ENCODE measurements at regions not wholly inside any gene's neighbourhood (a gene's known extent, or its start where the extent isn't known, plus 50 kb on each side); places are given as distances from the start of the nearest gene placed in this dataset.

GRCh38 chr9:80811656-80812055 is 877.7 kb downstream of the TLE1 start:
- CTCF ChIA-PET, result no interaction called here
- no peak overlapping the region for H3K4me2 ChIP-seq (ENCODE audit: insufficient read depth, low read length)
- intact Hi-C loops (cut with micrococcal nuclease) (no loop called here), dilution Hi-C loops (cut with MboI; ENCODE audit: extremely low pct_ligation_motif_present, low sequenced_read_pairs) (no loop called here)
- H3K4me1 ChIP-seq (ENCODE audit: control insufficient read depth, extremely low read depth, insufficient read depth, low read length), result no peaks in the 10 kb centered on the region
- no peaks in the 10 kb centered on the region for H3K79me2 ChIP-seq (ENCODE audit: control insufficient read depth, insufficient read depth, low read length)
- H3K27me3 ChIP-seq (ENCODE audit: control insufficient read depth in 2 of 2, insufficient read depth in 2 of 2, low read length in 2 of 2), result no peaks in the 10 kb centered on the region
- H3K9ac ChIP-seq (replicated peaks; ENCODE audit: extremely low read depth, insufficient read depth, low read length), result no peak overlapping the region
- H3K9me1 ChIP-seq (replicated peaks; ENCODE audit: control insufficient read depth, extremely low read depth, insufficient read depth, low read length), result no peaks in the 10 kb centered on the region
- H2AFZ ChIP-seq (ENCODE audit: low read depth, low read length), result no peak overlapping the region
- no peaks in the 10 kb centered on the region for H3K36me3 ChIP-seq (ENCODE audit: control insufficient read depth in 2 of 2, extremely low read depth in 1 of 2, insufficient read depth in 2 of 2, low read length in 2 of 2)
- no peaks in the 10 kb centered on the region for H4K20me1 ChIP-seq (replicated peaks; ENCODE audit: control insufficient read depth, extremely low read depth, insufficient read depth, low read length)
- TF ChIP-seq CTCF (IDR thresholded peaks at IDR 0.05; ENCODE audit: extremely low read depth in 1 of 2, insufficient read depth in 1 of 2, low read depth in 1 of 2, low read length in 2 of 2) (no peak), MAX (IDR thresholded peaks at IDR 0.05; ENCODE audit: insufficient read depth, insufficient read length) (no peak), JUN (IDR thresholded peaks at IDR 0.05; ENCODE audit: borderline replicate concordance, insufficient read depth, insufficient read length, low read depth) (no peak), POLR2A (IDR thresholded peaks at IDR 0.05; ENCODE audit: low read depth, low read length) (no peak), FOS (IDR thresholded peaks at IDR 0.05; ENCODE audit: borderline replicate concordance, insufficient read depth, low read length) (no peak), POLR2AphosphoS5 (IDR thresholded peaks at IDR 0.05; ENCODE audit: insufficient read depth, low read depth, low read length) (no peak), EZH2 (IDR thresholded peaks at IDR 0.05; ENCODE audit: borderline replicate concordance, low read depth, low read length, severe bottlenecking) (no peak), GATA2 (IDR thresholded peaks at IDR 0.05; ENCODE audit: insufficient read depth, insufficient read length, low read depth, low read length) (no peak), MYC (IDR thresholded peaks at IDR 0.05; ENCODE audit: low read depth, low read length) (no peak)
- H3K9me3 ChIP-seq (replicated peaks; ENCODE audit: control insufficient read depth, insufficient read depth, low read length), result peaks cover 2% of the 10 kb centered on the region
- FAIRE-seq, result no peak
- POLR2A ChIA-PET, result no interaction called here
- H3K27ac ChIP-seq (ENCODE audit: insufficient read depth, low read depth, low read length), result no peak overlapping the region
- no peak for DNase-seq (ENCODE audit: low read depth, low spot score)
- no peak overlapping the region for H3K4me3 ChIP-seq (replicated peaks in 1 of 3; ENCODE audit: insufficient read depth in 1 of 3, low read depth in 1 of 3, low read length in 3 of 3)
- no TSS peak for BruUV-seq (replicated peaks)
